ENCODE measurements at regions not wholly inside any gene's neighbourhood (a gene's known extent, or its start where the extent isn't known, plus 50 kb on each side); places are given as distances from the start of the nearest gene placed in this dataset.

- Histone ChIP-seq H3K18ac (ENCODE audit: low read length) (no peak overlapping the region), H4K8ac (ENCODE audit: low read depth, low read length) (no peak overlapping the region), H3K27me3 (ENCODE audit: control insufficient read depth in 3 of 3, insufficient read depth in 3 of 3, low read depth in 1 of 3, low read length in 3 of 3) (peaks cover 0 to 2% (median 0%) of the 10 kb centered on the region in 3 experiments), H3K4me1 (ENCODE audit: control insufficient read depth in 2 of 2, insufficient read depth in 1 of 2, low read depth in 1 of 2, low read length in 2 of 2) (no peaks in the 10 kb centered on the region), H3K4ac (ENCODE audit: low read length) (no peak overlapping the region), H3K9me3 (replicated peaks in 1 of 2; ENCODE audit: control insufficient read depth in 2 of 2, insufficient read depth in 1 of 2, low read depth in 1 of 2, low read length in 2 of 2) (peaks cover 16 to 24% of the 10 kb centered on the region in 2 donors), H2AK5ac (ENCODE audit: low read depth, low read length) (no peak overlapping the region), H2BK12ac (ENCODE audit: low read length) (no peak overlapping the region), H2AFZ (ENCODE audit: low read length) (no peak overlapping the region), H3K36me3 (replicated peaks in 1 of 2; ENCODE audit: control insufficient read depth in 2 of 2, insufficient read depth in 2 of 2, low read length in 2 of 2) (peaks cover 0 to 2% of the 10 kb centered on the region in 2 donors), H4K91ac (ENCODE audit: low read depth, low read length, poor library complexity) (no peak overlapping the region), H3K4me3 (ENCODE audit: low read length in 2 of 2) (no peak overlapping the region), H2BK5ac (ENCODE audit: low read length) (no peak overlapping the region), H3K23ac (ENCODE audit: low read depth, low read length, poor library complexity) (no peak overlapping the region), H2BK120ac (ENCODE audit: low read depth, low read length) (no peak overlapping the region), H3K27ac (replicated peaks; ENCODE audit: low read length) (no peak overlapping the region), H3K79me1 (ENCODE audit: low read depth, low read length) (no peaks in the 10 kb centered on the region), H3K9ac (ENCODE audit: low read depth, low read length, poor library complexity) (no peak overlapping the region), H3K14ac (ENCODE audit: low read length) (no peak overlapping the region), H2BK15ac (ENCODE audit: low read length) (no peak overlapping the region), H3K4me2 (ENCODE audit: insufficient read depth, low read length, poor library complexity, severe bottlenecking) (no peak overlapping the region)
- no peak for DNase-seq (ENCODE audit: low spot score)
- WGBS, 2 donors (ENCODE audit: extremely low coverage in 2 of 2, insufficient read length in 2 of 2, insufficient replicate concordance in 1 of 2), result no CpG with 5 or more reads among the region's 3 CpGs
Measured at GRCh38 chr10:21424459-21424861, 101.0 kb downstream of the SKIDA1 start.

GRCh38 chr10:21423850-21424249, 101.6 kb downstream of the SKIDA1 start:
- Histone ChIP-seq H3K4ac (ENCODE audit: low read length) (no peak overlapping the region), H4K91ac (ENCODE audit: low read depth, low read length, poor library complexity) (no peak overlapping the region), H3K14ac (ENCODE audit: low read length) (no peak overlapping the region), H3K27ac (replicated peaks; ENCODE audit: low read length) (no peak overlapping the region), H3K9me3 (replicated peaks in 1 of 2; ENCODE audit: control insufficient read depth in 2 of 2, insufficient read depth in 1 of 2, low read depth in 1 of 2, low read length in 2 of 2) (peaks cover 16 to 24% of the 10 kb centered on the region in 2 donors), H3K4me1 (ENCODE audit: control insufficient read depth in 2 of 2, insufficient read depth in 1 of 2, low read depth in 1 of 2, low read length in 2 of 2) (no peaks in the 10 kb centered on the region), H3K79me1 (ENCODE audit: low read depth, low read length) (no peaks in the 10 kb centered on the region), H3K27me3 (ENCODE audit: control insufficient read depth in 3 of 3, insufficient read depth in 3 of 3, low read depth in 1 of 3, low read length in 3 of 3) (peaks cover 0 to 2% (median 0%) of the 10 kb centered on the region in 3 experiments), H3K4me3 (ENCODE audit: low read length in 2 of 2) (no peak overlapping the region), H3K36me3 (replicated peaks in 1 of 2; ENCODE audit: control insufficient read depth in 2 of 2, insufficient read depth in 2 of 2, low read length in 2 of 2) (peaks cover 0 to 2% of the 10 kb centered on the region in 2 donors), H3K23ac (ENCODE audit: low read depth, low read length, poor library complexity) (no peak overlapping the region), H2BK15ac (ENCODE audit: low read length) (no peak overlapping the region), H2AFZ (ENCODE audit: low read length) (no peak overlapping the region), H2AK5ac (ENCODE audit: low read depth, low read length) (no peak overlapping the region), H2BK120ac (ENCODE audit: low read depth, low read length) (no peak overlapping the region), H3K18ac (ENCODE audit: low read length) (no peak overlapping the region), H3K4me2 (ENCODE audit: insufficient read depth, low read length, poor library complexity, severe bottlenecking) (no peak overlapping the region), H3K9ac (ENCODE audit: low read depth, low read length, poor library complexity) (no peak overlapping the region), H4K8ac (ENCODE audit: low read depth, low read length) (no peak overlapping the region), H2BK5ac (ENCODE audit: low read length) (no peak overlapping the region), H2BK12ac (ENCODE audit: low read length) (no peak overlapping the region)
- DNase-seq (ENCODE audit: low spot score), result no peak
- no CpG with 5 or more reads among the region's 5 CpGs for WGBS, 2 donors (ENCODE audit: extremely low coverage in 2 of 2, insufficient read length in 2 of 2, insufficient replicate concordance in 1 of 2)

- H3K4me3 ChIP-seq (ENCODE audit: low read length in 2 of 2), result no peak overlapping the region
- no peak overlapping the region for H4K91ac ChIP-seq (ENCODE audit: low read depth, low read length, poor library complexity)
- peaks cover 0 to 2% of the 10 kb centered on the region in 2 donors for H3K36me3 ChIP-seq (replicated peaks in 1 of 2; ENCODE audit: control insufficient read depth in 2 of 2, insufficient read depth in 2 of 2, low read length in 2 of 2)
- no peaks in the 10 kb centered on the region for H3K79me1 ChIP-seq (ENCODE audit: low read depth, low read length)
- H3K9me3 ChIP-seq (replicated peaks in 1 of 2; ENCODE audit: control insufficient read depth in 2 of 2, insufficient read depth in 1 of 2, low read depth in 1 of 2, low read length in 2 of 2), result peaks cover 12 to 20% of the 10 kb centered on the region in 2 donors
- no peak overlapping the region for H2BK120ac ChIP-seq (ENCODE audit: low read depth, low read length)
- H3K4me2 ChIP-seq (ENCODE audit: insufficient read depth, low read length, poor library complexity, severe bottlenecking), result no peak overlapping the region
- WGBS, 2 donors (ENCODE audit: extremely low coverage in 2 of 2, insufficient read length in 2 of 2, insufficient replicate concordance in 1 of 2), result no CpG with 5 or more reads among the region's 2 CpGs
- H2BK5ac ChIP-seq (ENCODE audit: low read length), result no peak overlapping the region
- peaks cover 0 to 2% (median 0%) of the 10 kb centered on the region in 3 experiments for H3K27me3 ChIP-seq (ENCODE audit: control insufficient read depth in 3 of 3, insufficient read depth in 3 of 3, low read depth in 1 of 3, low read length in 3 of 3)
- no peak overlapping the region for H3K18ac ChIP-seq (ENCODE audit: low read length)
- H2BK15ac ChIP-seq (ENCODE audit: low read length), result no peak overlapping the region
- no peak overlapping the region for H2BK12ac ChIP-seq (ENCODE audit: low read length)
- no peak for DNase-seq (ENCODE audit: low spot score)
- no peaks in the 10 kb centered on the region for H3K4me1 ChIP-seq (ENCODE audit: control insufficient read depth in 2 of 2, insufficient read depth in 1 of 2, low read depth in 1 of 2, low read length in 2 of 2)
- H3K23ac ChIP-seq (ENCODE audit: low read depth, low read length, poor library complexity), result no peak overlapping the region
- no peak overlapping the region for H2AK5ac ChIP-seq (ENCODE audit: low read depth, low read length)
- H4K8ac ChIP-seq (ENCODE audit: low read depth, low read length), result no peak overlapping the region
- no peak overlapping the region for H3K14ac ChIP-seq (ENCODE audit: low read length)
- H3K9ac ChIP-seq (ENCODE audit: low read depth, low read length, poor library complexity), result no peak overlapping the region
- no peak overlapping the region for H3K27ac ChIP-seq (replicated peaks; ENCODE audit: low read length)
- H2AFZ ChIP-seq (ENCODE audit: low read length), result no peak overlapping the region
- no peak overlapping the region for H3K4ac ChIP-seq (ENCODE audit: low read length)
Measured at GRCh38 chr10:21423338-21423737, 102.1 kb downstream of the SKIDA1 start.

- H3K36me3 ChIP-seq (replicated peaks in 1 of 2; ENCODE audit: control insufficient read depth in 2 of 2, insufficient read depth in 2 of 2, low read length in 2 of 2), result no peaks in the 10 kb centered on the region
- no peak overlapping the region for H2BK120ac ChIP-seq (ENCODE audit: low read depth, low read length)
- H3K9me3 ChIP-seq (replicated peaks in 1 of 2; ENCODE audit: control insufficient read depth in 2 of 2, insufficient read depth in 1 of 2, low read depth in 1 of 2, low read length in 2 of 2), result peaks cover 4 to 5% of the 10 kb centered on the region in 2 donors
- no peak overlapping the region for H2BK5ac ChIP-seq (ENCODE audit: low read length)
- H3K23ac ChIP-seq (ENCODE audit: low read depth, low read length, poor library complexity), result no peak overlapping the region
- no peak overlapping the region for H3K27ac ChIP-seq (replicated peaks; ENCODE audit: low read length)
- H2BK15ac ChIP-seq (ENCODE audit: low read length), result no peak overlapping the region
- H3K79me1 ChIP-seq (ENCODE audit: low read depth, low read length), result no peaks in the 10 kb centered on the region
- H4K91ac ChIP-seq (ENCODE audit: low read depth, low read length, poor library complexity), result no peak overlapping the region
- H4K8ac ChIP-seq (ENCODE audit: low read depth, low read length), result no peak overlapping the region
- H3K18ac ChIP-seq (ENCODE audit: low read length), result no peak overlapping the region
- H2AK5ac ChIP-seq (ENCODE audit: low read depth, low read length), result no peak overlapping the region
- H3K4me3 ChIP-seq (ENCODE audit: low read length in 2 of 2), result no peak overlapping the region
- no CpG with 5 or more reads among the region's 4 CpGs for WGBS, 2 donors (ENCODE audit: extremely low coverage in 2 of 2, insufficient read length in 2 of 2, insufficient replicate concordance in 1 of 2)
- no peak overlapping the region for H3K14ac ChIP-seq (ENCODE audit: low read length)
- no peak overlapping the region for H3K9ac ChIP-seq (ENCODE audit: low read depth, low read length, poor library complexity)
- no peak overlapping the region for H2AFZ ChIP-seq (ENCODE audit: low read length)
- H2BK12ac ChIP-seq (ENCODE audit: low read length), result no peak overlapping the region
- H3K27me3 ChIP-seq (ENCODE audit: control insufficient read depth in 3 of 3, insufficient read depth in 3 of 3, low read depth in 1 of 3, low read length in 3 of 3), result peaks cover 0 to 2% (median 0%) of the 10 kb centered on the region in 3 experiments
- no peaks in the 10 kb centered on the region for H3K4me1 ChIP-seq (ENCODE audit: control insufficient read depth in 2 of 2, insufficient read depth in 1 of 2, low read depth in 1 of 2, low read length in 2 of 2)
- DNase-seq (ENCODE audit: low spot score), result no peak
- no peak overlapping the region for H3K4ac ChIP-seq (ENCODE audit: low read length)
- no peak overlapping the region for H3K4me2 ChIP-seq (ENCODE audit: insufficient read depth, low read length, poor library complexity, severe bottlenecking)
Measured at GRCh38 chr10:21421794-21422193, 103.7 kb downstream of the SKIDA1 start.

All from neuronal stem cell (in vitro differentiated cells).